Endothelial cell of umbilical vein (primary cell): ENCODE measurements at regions not wholly inside any gene's neighbourhood (a gene's known extent, or its start where the extent isn't known, plus 50 kb on each side); places are given as distances from the start of the nearest gene placed in this dataset.

Experiments used
- BruUV-seq: library from RNA; stranded (reverse); fragments of 400-500 nt; replicated peaks from 2 replicates; lab custom pipeline; 2021; lab: Mats Ljungman, UMichigan
- CTCF ChIA-PET: fragments of 300-600, 350-600 bp; sonication (Branson Sonifier 250); formaldehyde crosslinking; loops from one replicate; lab custom pipeline; 2021; ENCODE audit warnings: antibody characterized with exemption, inconsistent platforms; lab: Charles Lee
- POLR2A ChIA-PET: fragments of 300-600, 350-600 bp; sonication (Branson Sonifier 250); formaldehyde crosslinking; loops from one replicate; lab custom pipeline; 2021; ENCODE audit warnings: antibody characterized with exemption, inconsistent platforms; lab: Charles Lee
- DNase-seq: peaks from one replicate; pipeline ENCODE4 v3.0.0-alpha.2; 2011; ENCODE audit warnings: low read depth, low spot score
- FAIRE-seq: peaks from 2 replicates; lab custom pipeline; 2011; peaks lifted over from hg19 to GRCh38; lab: Jason Lieb, UNC
- H2AFZ ChIP-seq: 2 replicates; pipeline ENCODE4 v1.6.0; 2012; ENCODE audit warnings: low read depth, low read length, control low read depth, inconsistent platforms
- H3K27ac ChIP-seq: 2 replicates; pipeline ENCODE4 v1.5.1; 2011; ENCODE audit warnings: low read depth, mild to moderate bottlenecking, control low read depth, low read length, moderate library complexity; ENCODE audit not compliant: insufficient read depth
- H3K27me3 ChIP-seq, 2 experiments: 2 replicates each; pipeline versions ENCODE4 v1.6.0 to v1.6.1; 2011; ENCODE audit warnings: low read length in 2 of 2, mixed read lengths in 1 of 2; ENCODE audit not compliant: control insufficient read depth in 2 of 2, insufficient read depth in 2 of 2
- H3K36me3 ChIP-seq, 2 experiments: 2 replicates in 1 of 2; 3 replicates in 1 of 2; pipeline ENCODE4 v1.5.1; 2011; ENCODE audit warnings: low read length in 2 of 2, mild to moderate bottlenecking in 1 of 2, moderate library complexity in 1 of 2; ENCODE audit not compliant: control insufficient read depth in 2 of 2, insufficient read depth in 2 of 2; ENCODE audit errors: extremely low read depth in 1 of 2
- H3K4me1 ChIP-seq: 3 replicates; pipeline ENCODE4 v1.5.1; 2011; ENCODE audit warnings: mild to moderate bottlenecking, low read length; ENCODE audit not compliant: control insufficient read depth, insufficient read depth; ENCODE audit errors: extremely low read depth
- H3K4me2 ChIP-seq: 2 replicates; pipeline ENCODE4 v1.6.1; 2011; ENCODE audit warnings: low read length, control low read depth, mixed read lengths; ENCODE audit not compliant: insufficient read depth
- H3K4me3 ChIP-seq, 3 experiments: fragments of 200-600 bp in 1 of 3; sonication (generic), shearing (Covaris generic) in 1 of 3; replicated peaks in 1 of 3; 2 replicates each; pipeline ENCODE4 v1.5.1; 2011 to 2016; ENCODE audit warnings: control low read depth in 3 of 3, low read length in 3 of 3, mild to moderate bottlenecking in 2 of 3, inconsistent platforms in 1 of 3, low read depth in 1 of 3, moderate library complexity in 1 of 3; ENCODE audit not compliant: insufficient read depth in 1 of 3
- H3K79me2 ChIP-seq: 2 replicates; pipeline ENCODE4 v1.6.0; 2012; ENCODE audit warnings: low read length, inconsistent platforms; ENCODE audit not compliant: control insufficient read depth, insufficient read depth
- H3K9ac ChIP-seq: replicated peaks from 2 replicates; pipeline ENCODE3; 2011; ENCODE audit warnings: low read length, control low read depth; ENCODE audit not compliant: insufficient read depth; ENCODE audit errors: extremely low read depth
- H3K9me1 ChIP-seq: replicated peaks from 3 replicates; pipeline ENCODE4 v1.6.0; 2011; ENCODE audit warnings: mild to moderate bottlenecking, low read length; ENCODE audit not compliant: control insufficient read depth, insufficient read depth; ENCODE audit errors: extremely low read depth
- H3K9me3 ChIP-seq: replicated peaks from 2 replicates; pipeline ENCODE4 v1.5.1; 2012; ENCODE audit warnings: low read length, inconsistent platforms; ENCODE audit not compliant: control insufficient read depth, insufficient read depth
- H4K20me1 ChIP-seq: replicated peaks from 2 replicates; pipeline ENCODE3; 2011; ENCODE audit warnings: mild to moderate bottlenecking, low read length; ENCODE audit not compliant: control insufficient read depth, insufficient read depth; ENCODE audit errors: extremely low read depth
- CTCF ChIP-seq, 2 donors: IDR thresholded peaks; 1 replicate in 1 of 2; 2 replicates in 1 of 2; pipeline ENCODE4 v1.5.1; 2011; ENCODE audit warnings: low read length in 2 of 2, mild to moderate bottlenecking in 2 of 2, moderate library complexity in 2 of 2, control low read depth in 1 of 2, inconsistent platforms in 1 of 2, low read depth in 1 of 2; ENCODE audit not compliant: insufficient read depth in 1 of 2; ENCODE audit errors: extremely low read depth in 1 of 2
- EZH2 ChIP-seq: IDR thresholded peaks from 2 replicates; pipeline ENCODE4 v1.6.1; 2012; ENCODE audit warnings: borderline replicate concordance, low read depth, mild to moderate bottlenecking, moderate library complexity, low read length, inconsistent platforms; ENCODE audit not compliant: severe bottlenecking
- FOS ChIP-seq: IDR thresholded peaks from 2 replicates; pipeline ENCODE4 v1.6.1; 2011; ENCODE audit warnings: mild to moderate bottlenecking, low read length, moderate library complexity, borderline replicate concordance; ENCODE audit not compliant: insufficient read depth
- GATA2 ChIP-seq: IDR thresholded peaks from 2 replicates; pipeline ENCODE4 v1.7.0; 2011; ENCODE audit warnings: low read depth, mild to moderate bottlenecking, moderate library complexity, mixed read lengths, low read length; ENCODE audit not compliant: insufficient read length, insufficient read depth
- JUN ChIP-seq: IDR thresholded peaks from 2 replicates; pipeline ENCODE4 v1.6.1; 2011; ENCODE audit warnings: borderline replicate concordance, low read depth; ENCODE audit not compliant: insufficient read length, insufficient read depth
- MAX ChIP-seq: IDR thresholded peaks from 2 replicates; pipeline ENCODE4 v1.6.1; 2011; ENCODE audit not compliant: insufficient read depth, insufficient read length
- POLR2A ChIP-seq: IDR thresholded peaks from 2 replicates; pipeline ENCODE4 v1.6.1; 2012; ENCODE audit warnings: low read depth, mild to moderate bottlenecking, control low read depth, low read length
- POLR2AphosphoS5 ChIP-seq: IDR thresholded peaks from 2 replicates; pipeline ENCODE4 v1.6.1; 2012; ENCODE audit warnings: low read depth, mild to moderate bottlenecking, control low read depth, low read length, moderate library complexity; ENCODE audit not compliant: insufficient read depth
- dilution Hi-C: fragments of 300-500 bp; cut with MboI; formaldehyde crosslinking; loops from one replicate; pipeline ENCODE4 v1.15.0; 2019; ENCODE audit warnings: low sequenced_read_pairs; ENCODE audit not compliant: extremely low pct_ligation_motif_present
- intact Hi-C: fragments of 100-400 bp; cut with micrococcal nuclease; formaldehyde crosslinking; loops from one replicate; pipeline ENCODE4 v1.10.0; 2022

DNA sequence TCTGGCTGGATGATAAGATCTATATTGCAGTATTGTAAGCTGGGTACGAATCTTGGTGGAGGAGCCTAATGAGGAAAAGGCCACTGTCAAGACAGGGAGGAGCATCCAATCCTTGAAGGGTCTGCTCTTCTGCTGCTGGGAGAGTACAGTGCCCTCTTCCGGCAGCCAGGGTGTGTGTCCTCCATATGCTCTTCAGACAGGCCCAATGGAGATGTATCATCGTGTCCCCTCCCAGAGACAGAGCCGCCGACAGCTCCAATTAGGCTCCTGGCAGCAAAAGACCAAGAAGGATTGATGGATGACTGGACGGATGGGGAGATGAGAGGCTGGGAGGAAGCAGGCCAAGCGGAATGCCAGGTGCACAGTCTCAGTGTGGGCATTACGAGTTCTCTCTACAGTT lies 51.6 kb upstream of the PIWIL1 start:
- BruUV-seq = no TSS peak
- CTCF ChIA-PET = no interaction called here
- no peak overlapping the region for H3K4me2 ChIP-seq
- intact Hi-C loops = no loop called here
- DNase-seq = no peak
- H3K4me1 ChIP-seq = no peaks in the 10 kb centered on the region
- no peak for TF ChIP-seq POLR2A
- TF ChIP-seq GATA2 = no peak
- no peak for TF ChIP-seq POLR2AphosphoS5
- no peak for TF ChIP-seq CTCF (IDR thresholded peaks at IDR 0.05; ENCODE audit: extremely low read depth in 1 of 2, insufficient read depth in 1 of 2, low read depth in 1 of 2, low read length in 2 of 2)
- no peak for TF ChIP-seq EZH2
- no peak for TF ChIP-seq JUN
- TF ChIP-seq MAX = no peak
- TF ChIP-seq FOS = no peak
- dilution Hi-C loops = no loop called here
- no peaks in the 10 kb centered on the region for H3K9me1 ChIP-seq
- H2AFZ ChIP-seq = no peak overlapping the region
- no peak overlapping the region for H3K27ac ChIP-seq
- H3K79me2 ChIP-seq = no peaks in the 10 kb centered on the region
- H4K20me1 ChIP-seq = no peaks in the 10 kb centered on the region
- H3K9me3 ChIP-seq = peaks cover 3% of the 10 kb centered on the region
- FAIRE-seq = no peak
- no peaks in the 10 kb centered on the region for H3K36me3 ChIP-seq
- no peak overlapping the region for H3K4me3 ChIP-seq
- H3K27me3 ChIP-seq = no peaks in the 10 kb centered on the region
- POLR2A ChIA-PET = no interaction called here
- no peak overlapping the region for H3K9ac ChIP-seq
